ENCODE measurements at regions not wholly inside any gene's neighbourhood (a gene's known extent, or its start where the extent isn't known, plus 50 kb on each side); places are given as distances from the start of the nearest gene placed in this dataset.

DNA sequence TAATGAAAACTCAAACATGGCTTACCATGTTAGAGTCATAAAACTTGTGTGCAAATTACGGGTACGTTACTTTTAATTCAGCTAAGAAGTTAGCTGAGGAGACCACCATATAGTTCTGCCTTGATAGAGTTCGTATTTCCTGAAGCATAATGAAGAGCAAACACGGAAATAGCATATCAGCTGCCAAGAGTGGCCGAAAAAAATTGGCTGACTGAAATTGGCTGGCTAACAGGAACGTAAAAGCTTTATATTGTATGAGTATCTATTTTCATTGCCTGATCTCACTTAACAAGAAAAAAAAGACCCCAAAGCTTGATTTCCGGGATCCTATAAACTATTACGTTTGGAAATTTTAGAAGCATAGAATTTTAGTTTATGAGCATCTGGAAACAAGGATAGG is 1222.9 kb downstream of the ZPLD1 start:
- DNase-seq: no peak
- Histone ChIP-seq H4K20me1 (ENCODE audit: insufficient read depth, low read length) (no peaks in the 10 kb centered on the region), H3K36me3 (replicated peaks; ENCODE audit: insufficient read depth, low read length) (no peaks in the 10 kb centered on the region), H2AFZ (ENCODE audit: low read length) (no peak overlapping the region), H3K9me3 (replicated peaks; ENCODE audit: insufficient read depth, low read length) (no peaks in the 10 kb centered on the region), H3K4me2 (ENCODE audit: low read depth, low read length) (no peak overlapping the region), H3K27ac (ENCODE audit: low read length) (no peak overlapping the region), H3K4me1 (ENCODE audit: low read length) (no peaks in the 10 kb centered on the region), H3K27me3 (replicated peaks; ENCODE audit: insufficient read depth, low read length) (no peaks in the 10 kb centered on the region), H3K9me2 (replicated peaks; ENCODE audit: insufficient read depth, low read length) (no peaks in the 10 kb centered on the region), H3F3A (ENCODE audit: insufficient read depth, low read length) (no peaks in the 10 kb centered on the region), H3K79me2 (ENCODE audit: low read length) (no peaks in the 10 kb centered on the region), H3K9ac (ENCODE audit: low read length) (no peak overlapping the region), H3K4me3 (ENCODE audit: low read length) (no peak overlapping the region)
- TF ChIP-seq, protein P1, sequence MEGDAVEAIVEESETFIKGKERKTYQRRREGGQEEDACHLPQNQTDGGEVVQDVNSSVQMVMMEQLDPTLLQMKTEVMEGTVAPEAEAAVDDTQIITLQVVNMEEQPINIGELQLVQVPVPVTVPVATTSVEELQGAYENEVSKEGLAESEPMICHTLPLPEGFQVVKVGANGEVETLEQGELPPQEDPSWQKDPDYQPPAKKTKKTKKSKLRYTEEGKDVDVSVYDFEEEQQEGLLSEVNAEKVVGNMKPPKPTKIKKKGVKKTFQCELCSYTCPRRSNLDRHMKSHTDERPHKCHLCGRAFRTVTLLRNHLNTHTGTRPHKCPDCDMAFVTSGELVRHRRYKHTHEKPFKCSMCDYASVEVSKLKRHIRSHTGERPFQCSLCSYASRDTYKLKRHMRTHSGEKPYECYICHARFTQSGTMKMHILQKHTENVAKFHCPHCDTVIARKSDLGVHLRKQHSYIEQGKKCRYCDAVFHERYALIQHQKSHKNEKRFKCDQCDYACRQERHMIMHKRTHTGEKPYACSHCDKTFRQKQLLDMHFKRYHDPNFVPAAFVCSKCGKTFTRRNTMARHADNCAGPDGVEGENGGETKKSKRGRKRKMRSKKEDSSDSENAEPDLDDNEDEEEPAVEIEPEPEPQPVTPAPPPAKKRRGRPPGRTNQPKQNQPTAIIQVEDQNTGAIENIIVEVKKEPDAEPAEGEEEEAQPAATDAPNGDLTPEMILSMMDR (IDR thresholded peaks at IDR 0.05; ENCODE audit: low read length): no peak
- TF ChIP-seq EZH2phosphoT487 (IDR thresholded peaks at IDR 0.05; ENCODE audit: low read length) (no peak), EZH2 (optimal IDR thresholded peaks at IDR 0.05; ENCODE audit: low read depth, low read length) (no peak)

- Histone ChIP-seq H3K9me3 (replicated peaks; ENCODE audit: insufficient read depth, low read length) (no peaks in the 10 kb centered on the region), H3K9me2 (replicated peaks; ENCODE audit: insufficient read depth, low read length) (no peaks in the 10 kb centered on the region), H2AFZ (ENCODE audit: low read length) (no peak overlapping the region), H3K79me2 (ENCODE audit: low read length) (no peaks in the 10 kb centered on the region), H3K9ac (ENCODE audit: low read length) (no peak overlapping the region), H3K4me2 (ENCODE audit: low read depth, low read length) (no peak overlapping the region), H4K20me1 (ENCODE audit: insufficient read depth, low read length) (no peaks in the 10 kb centered on the region), H3K27ac (ENCODE audit: low read length) (no peak overlapping the region), H3K36me3 (replicated peaks; ENCODE audit: insufficient read depth, low read length) (no peaks in the 10 kb centered on the region), H3F3A (ENCODE audit: insufficient read depth, low read length) (no peaks in the 10 kb centered on the region), H3K27me3 (replicated peaks; ENCODE audit: insufficient read depth, low read length) (no peaks in the 10 kb centered on the region), H3K4me3 (ENCODE audit: low read length) (no peak overlapping the region), H3K4me1 (ENCODE audit: low read length) (no peaks in the 10 kb centered on the region)
- no peak for DNase-seq
- TF ChIP-seq EZH2 (optimal IDR thresholded peaks at IDR 0.05; ENCODE audit: low read depth, low read length): no peak
- no peak for TF ChIP-seq EZH2phosphoT487 (IDR thresholded peaks at IDR 0.05; ENCODE audit: low read length)
- TF ChIP-seq, protein P1 (IDR thresholded peaks at IDR 0.05; ENCODE audit: low read length): no peak
Observed at GRCh38 chr3:103660810-103661209, 1226.0 kb downstream of the ZPLD1 start.

DNA sequence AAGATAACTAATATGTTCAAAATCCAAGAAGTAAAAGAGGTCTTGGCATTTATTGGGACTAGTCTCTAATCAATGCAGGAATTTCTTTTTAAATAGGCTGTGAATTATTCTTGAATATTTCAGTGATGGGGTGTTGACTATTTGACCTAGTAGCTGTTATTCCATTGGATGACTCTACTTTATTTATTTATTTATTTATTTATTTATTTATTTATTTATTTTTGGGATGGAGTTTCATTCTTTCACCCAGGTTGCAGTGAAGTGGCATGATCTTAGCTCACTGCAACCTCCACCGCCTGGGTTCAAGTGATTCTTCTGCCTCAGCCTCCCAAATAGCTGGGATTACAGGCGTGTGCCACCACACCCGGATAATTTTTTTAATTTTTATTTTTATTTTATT is 1227.8 kb downstream of the ZPLD1 start:
- no peak for DNase-seq
- Histone ChIP-seq H3K9me2 (replicated peaks; ENCODE audit: insufficient read depth, low read length) (no peaks in the 10 kb centered on the region), H3F3A (ENCODE audit: insufficient read depth, low read length) (no peaks in the 10 kb centered on the region), H3K4me3 (ENCODE audit: low read length) (no peak overlapping the region), H4K20me1 (ENCODE audit: insufficient read depth, low read length) (no peaks in the 10 kb centered on the region), H3K27ac (ENCODE audit: low read length) (no peak overlapping the region), H3K27me3 (replicated peaks; ENCODE audit: insufficient read depth, low read length) (no peaks in the 10 kb centered on the region), H3K79me2 (ENCODE audit: low read length) (no peaks in the 10 kb centered on the region), H3K4me2 (ENCODE audit: low read depth, low read length) (no peak overlapping the region), H2AFZ (ENCODE audit: low read length) (no peak overlapping the region), H3K9ac (ENCODE audit: low read length) (no peak overlapping the region), H3K9me3 (replicated peaks; ENCODE audit: insufficient read depth, low read length) (no peaks in the 10 kb centered on the region), H3K36me3 (replicated peaks; ENCODE audit: insufficient read depth, low read length) (no peaks in the 10 kb centered on the region), H3K4me1 (ENCODE audit: low read length) (no peaks in the 10 kb centered on the region)
- no peak for TF ChIP-seq EZH2phosphoT487 (IDR thresholded peaks at IDR 0.05; ENCODE audit: low read length)
- TF ChIP-seq, protein P1 (IDR thresholded peaks at IDR 0.05; ENCODE audit: low read length): no peak
- TF ChIP-seq EZH2 (optimal IDR thresholded peaks at IDR 0.05; ENCODE audit: low read depth, low read length): no peak

All from MM.1S (cell line).